Hepatocyte (in vitro differentiated cells): ENCODE measurements at regions not wholly inside any gene's neighbourhood (a gene's known extent, or its start where the extent isn't known, plus 50 kb on each side); places are given as distances from the start of the nearest gene placed in this dataset.

ENCODE experiments used
- DNase-seq: peaks from one replicate; pipeline ENCODE4 v3.0.0-alpha.2; 2016; ENCODE audit warnings: low spot score
- H2AFZ ChIP-seq: fragments of 200-600 bp; sonication (generic); 2 replicates; pipeline ENCODE4 v1.6.0; 2016; ENCODE audit warnings: antibody characterized with exemption, mild to moderate bottlenecking
- H3K27ac ChIP-seq: fragments of 200-600 bp; sonication (generic); 2 replicates; pipeline ENCODE4 v1.5.1; 2016; ENCODE audit warnings: mild to moderate bottlenecking
- H3K27me3 ChIP-seq: fragments of 200-600 bp; sonication (generic); 2 replicates; pipeline ENCODE4 v1.6.1; 2016
- H3K36me3 ChIP-seq: fragments of 200-600 bp; sonication (generic); replicated peaks from 2 replicates; pipeline ENCODE4 v1.5.1; 2016; ENCODE audit warnings: low read depth; ENCODE audit not compliant: insufficient read depth
- H3K4me1 ChIP-seq: fragments of 200-600 bp; sonication (generic); 2 replicates; pipeline ENCODE4 v1.5.1; 2016; ENCODE audit warnings: mild to moderate bottlenecking, moderate library complexity; ENCODE audit not compliant: insufficient read depth
- H3K4me2 ChIP-seq: fragments of 200-600 bp; sonication (generic); 2 replicates; pipeline ENCODE4 v1.6.0; 2016
- H3K4me3 ChIP-seq: fragments of 200-600 bp; sonication (generic); 2 replicates; pipeline ENCODE4 v1.5.1; 2016; ENCODE audit warnings: mild to moderate bottlenecking
- H3K79me2 ChIP-seq: fragments of 200-600 bp; sonication (generic); 2 replicates; pipeline ENCODE4 v1.6.0; 2017; ENCODE audit warnings: mild to moderate bottlenecking
- H3K9me2 ChIP-seq: fragments of 200-600 bp; sonication (generic); replicated peaks from 2 replicates; pipeline ENCODE4 v1.6.0; 2017; ENCODE audit warnings: mild to moderate bottlenecking; ENCODE audit not compliant: insufficient read depth
- H3K9me3 ChIP-seq: fragments of 200-600 bp; sonication (generic); 2 replicates; pipeline ENCODE4 v1.5.1; 2016; ENCODE audit warnings: low read depth, mild to moderate bottlenecking
- H4K20me1 ChIP-seq: fragments of 200-600 bp; sonication (generic); 2 replicates; pipeline ENCODE4 v1.6.0; 2016; ENCODE audit warnings: mild to moderate bottlenecking; ENCODE audit not compliant: insufficient read depth, poor library complexity, severe bottlenecking
- EZH2 ChIP-seq: fragments of 200-600 bp; sonication (generic); IDR thresholded peaks from 2 replicates; pipeline ENCODE4 v1.6.1; 2016; ENCODE audit warnings: antibody characterized with exemption, mild to moderate bottlenecking, borderline replicate concordance
- EZH2phosphoT487 ChIP-seq: fragments of 200-600 bp; sonication (generic); IDR thresholded peaks from one replicate; pipeline ENCODE4 v1.6.1; 2018; ENCODE audit warnings: antibody characterized with exemption, mild to moderate bottlenecking, low read depth, moderate library complexity; ENCODE audit not compliant: unreplicated experiment, severe bottlenecking
- WGBS: methylation state at CpG from one replicate; pipeline ENCODE4 v1.1.6; 2016; ENCODE audit warnings: low lambda C conversion rate; ENCODE audit errors: missing lambda C conversion rate; 5-methylcytosine and 5-hydroxymethylcytosine counted together
- TF ChIP-seq, protein P1 (sequence below): fragments of 200-600 bp; sonication (generic); IDR thresholded peaks from 2 replicates; pipeline ENCODE4 v1.5.1; 2016; ENCODE audit warnings: antibody characterized with exemption, mild to moderate bottlenecking; ENCODE audit not compliant: poor library complexity

- H3K9me3 ChIP-seq: no peaks in the 10 kb centered on the region
- WGBS: 64% methylated on average over 3 of the region's 3 CpGs
- H3K79me2 ChIP-seq: no peaks in the 10 kb centered on the region
- H3K4me3 ChIP-seq: no peak overlapping the region
- H2AFZ ChIP-seq: no peak overlapping the region
- no peak overlapping the region for H3K4me2 ChIP-seq
- H3K9me2 ChIP-seq: no peaks in the 10 kb centered on the region
- H3K27me3 ChIP-seq: no peaks in the 10 kb centered on the region
- no peaks in the 10 kb centered on the region for H3K4me1 ChIP-seq
- H3K36me3 ChIP-seq: no peaks in the 10 kb centered on the region
- DNase-seq: no peak
- no peaks in the 10 kb centered on the region for H4K20me1 ChIP-seq
- TF ChIP-seq EZH2phosphoT487: no peak
- TF ChIP-seq, protein P1, sequence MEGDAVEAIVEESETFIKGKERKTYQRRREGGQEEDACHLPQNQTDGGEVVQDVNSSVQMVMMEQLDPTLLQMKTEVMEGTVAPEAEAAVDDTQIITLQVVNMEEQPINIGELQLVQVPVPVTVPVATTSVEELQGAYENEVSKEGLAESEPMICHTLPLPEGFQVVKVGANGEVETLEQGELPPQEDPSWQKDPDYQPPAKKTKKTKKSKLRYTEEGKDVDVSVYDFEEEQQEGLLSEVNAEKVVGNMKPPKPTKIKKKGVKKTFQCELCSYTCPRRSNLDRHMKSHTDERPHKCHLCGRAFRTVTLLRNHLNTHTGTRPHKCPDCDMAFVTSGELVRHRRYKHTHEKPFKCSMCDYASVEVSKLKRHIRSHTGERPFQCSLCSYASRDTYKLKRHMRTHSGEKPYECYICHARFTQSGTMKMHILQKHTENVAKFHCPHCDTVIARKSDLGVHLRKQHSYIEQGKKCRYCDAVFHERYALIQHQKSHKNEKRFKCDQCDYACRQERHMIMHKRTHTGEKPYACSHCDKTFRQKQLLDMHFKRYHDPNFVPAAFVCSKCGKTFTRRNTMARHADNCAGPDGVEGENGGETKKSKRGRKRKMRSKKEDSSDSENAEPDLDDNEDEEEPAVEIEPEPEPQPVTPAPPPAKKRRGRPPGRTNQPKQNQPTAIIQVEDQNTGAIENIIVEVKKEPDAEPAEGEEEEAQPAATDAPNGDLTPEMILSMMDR: no peak
- TF ChIP-seq EZH2: no peak
- H3K27ac ChIP-seq: no peak overlapping the region
These were observed 106.7 kb upstream of the ARHGAP24 start for GRCh38 chr4:85368240-85368639.

DNA sequence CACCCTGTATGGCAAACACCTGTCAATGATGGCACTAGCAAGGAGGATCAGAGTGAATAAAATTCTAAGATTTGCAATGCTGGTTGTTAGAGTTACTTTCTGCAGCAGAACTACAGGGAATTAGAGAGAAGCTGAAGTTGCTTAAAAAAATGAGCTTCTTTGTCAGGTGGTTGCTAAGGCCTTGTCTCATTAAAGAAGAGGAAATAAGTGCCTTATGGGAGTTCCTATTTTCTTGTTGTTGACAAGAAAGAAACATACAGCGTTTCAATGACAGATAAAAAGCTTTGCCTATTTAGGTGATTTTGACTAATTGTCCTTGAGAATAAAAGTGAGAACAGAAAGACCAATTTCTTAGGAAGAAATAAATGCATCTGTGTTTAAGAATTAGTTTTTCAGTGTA, 106.0 kb upstream of the ARHGAP24 start:
- Histone ChIP-seq H2AFZ (no peak overlapping the region), H3K36me3 (no peaks in the 10 kb centered on the region), H3K9me2 (no peaks in the 10 kb centered on the region), H3K4me3 (no peak overlapping the region), H3K27me3 (no peaks in the 10 kb centered on the region), H3K4me1 (no peaks in the 10 kb centered on the region), H3K9me3 (no peaks in the 10 kb centered on the region), H3K4me2 (no peak overlapping the region), H3K79me2 (no peaks in the 10 kb centered on the region), H3K27ac (no peak overlapping the region), H4K20me1 (no peaks in the 10 kb centered on the region)
- 84% methylated on average over 1 of the region's 1 CpG for WGBS
- no peak for DNase-seq
- TF ChIP-seq EZH2: no peak
- no peak for TF ChIP-seq EZH2phosphoT487
- TF ChIP-seq, protein P1: no peak

DNA sequence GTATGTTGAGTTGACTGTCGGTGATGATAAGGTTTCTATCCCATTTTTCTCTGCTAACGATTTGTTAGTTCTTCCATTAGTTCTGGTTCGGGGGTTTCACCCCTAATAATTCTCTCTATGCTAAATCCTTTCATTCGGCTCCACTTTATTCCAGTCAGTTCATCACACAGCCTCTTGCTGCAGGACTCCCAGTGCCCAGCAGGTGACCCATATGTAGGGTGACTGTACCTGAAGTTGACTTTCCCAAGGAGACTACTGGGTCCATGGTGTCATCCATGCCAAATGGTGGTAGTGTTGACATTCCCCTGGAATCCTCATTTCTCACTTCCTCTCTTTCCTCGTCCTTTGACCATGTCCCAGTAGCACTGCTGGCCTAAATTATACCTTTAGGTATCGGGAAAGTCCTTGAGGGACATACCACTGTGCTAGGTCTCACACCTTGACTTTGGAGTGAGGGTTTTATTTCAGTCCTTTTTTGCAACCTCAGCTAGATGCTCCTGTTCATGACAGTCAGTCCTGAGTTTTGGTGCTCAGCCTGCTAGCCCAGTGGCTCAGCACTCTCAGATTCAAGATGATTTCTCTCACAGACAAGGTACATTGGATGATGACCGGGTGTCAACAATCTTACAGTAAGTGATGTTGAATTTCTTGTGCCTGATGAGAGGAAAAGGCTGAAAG, 105.1 kb upstream of the ARHGAP24 start:
- Histone ChIP-seq H3K27ac (no peak overlapping the region), H2AFZ (no peak overlapping the region), H3K36me3 (no peaks in the 10 kb centered on the region), H3K79me2 (no peaks in the 10 kb centered on the region), H3K4me3 (no peak overlapping the region), H3K4me1 (no peaks in the 10 kb centered on the region), H4K20me1 (no peaks in the 10 kb centered on the region), H3K9me3 (no peaks in the 10 kb centered on the region), H3K9me2 (no peaks in the 10 kb centered on the region), H3K27me3 (no peaks in the 10 kb centered on the region), H3K4me2 (no peak overlapping the region)
- DNase-seq: no peak
- TF ChIP-seq EZH2: no peak
- no peak for TF ChIP-seq EZH2phosphoT487
- TF ChIP-seq, protein P1: no peak
- WGBS: 90% methylated on average over 7 of the region's 7 CpGs
